Hematopoietic multipotent progenitor cell (in vitro differentiated cells): ENCODE measurements at regions not wholly inside any gene's neighbourhood (a gene's known extent, or its start where the extent isn't known, plus 50 kb on each side); places are given as distances from the start of the nearest gene placed in this dataset. TPM values are rescaled to one million over a fixed set of nuclear protein-coding genes. Genes with fewer than 3 reads are reported as not detected.

Source experiments
- DNase-seq, 3 donors: peaks; one replicate each; pipeline ENCODE4 v3.0.0-alpha.2; 2011 to 2015; ENCODE audit warnings: low read depth in 2 of 3, low spot score in 2 of 3
- small RNA-seq: library from RNA; depleted of rRNA; stranded (forward); fragments of <200 nt; gene quantifications from one replicate; pipeline ENCODE3, GENCODE V24; 2012

GRCh38 chr17:72049914-72050313 is 70.9 kb upstream of the SOX9 start:
- no peak for DNase-seq

- DNase-seq = no peak
Measured at GRCh38 chr17:72053036-72053435, 67.8 kb upstream of the SOX9 start.

GRCh38 chr17:72053449-72053848 is 67.4 kb upstream of the SOX9 start:
- no peak for DNase-seq

- DNase-seq = no peak
Measured at GRCh38 chr17:72056155-72056554, 64.7 kb upstream of the SOX9 start.

GRCh38 chr17:72056727-72057290 is 64.0 kb upstream of the SOX9 start:
- no peak for DNase-seq

- DNase-seq = no peak
Measured at GRCh38 chr17:72060084-72060483, 60.7 kb upstream of the SOX9 start.

- no peak for DNase-seq
Measured at GRCh38 chr17:72063262-72063661, 57.6 kb upstream of the SOX9 start.

- DNase-seq = no peak
Measured at GRCh38 chr17:72063756-72064450, 56.9 kb upstream of the SOX9 start.

- no peak for DNase-seq
Measured at GRCh38 chr17:72064606-72065193, 56.1 kb upstream of the SOX9 start.

GRCh38 chr17:72065556-72065955 is 55.3 kb upstream of the SOX9 start:
- no peak for DNase-seq

GRCh38 chr17:72068643-72069042 is 52.2 kb upstream of the SOX9 start:
- DNase-seq = no peak

- no peak for DNase-seq
Measured at GRCh38 chr17:72069586-72070202, 51.1 kb upstream of the SOX9 start.

Small RNA genes lying in the stretch of these regions (small RNA-seq; reads per million reads assigned to genes)
- gene RNU7-155P = not detected
